Renal cortex interstitium (tissue), 11 donors: ENCODE measurements at regions not wholly inside any gene's neighbourhood (a gene's known extent, or its start where the extent isn't known, plus 50 kb on each side); places are given as distances from the start of the nearest gene placed in this dataset.

ENCODE experiments used
- DNase-seq, 11 donors: peaks; one replicate each; pipeline ENCODE4 v3.0.0-alpha.2; 2013; ENCODE audit warnings: low read depth in 9 of 11, low spot score in 4 of 11; ENCODE audit errors: extremely low read depth in 1 of 11

GRCh38 chr2:143828763-143829537, 691.0 kb downstream of the ZEB2 start:
- no peak for DNase-seq

GRCh38 chr2:143824791-143825190, 695.1 kb downstream of the ZEB2 start:
- no peak for DNase-seq

- no peak for DNase-seq
Measured at GRCh38 chr2:143823876-143824275, 694.7 kb downstream of the ARHGAP15 start.

GRCh38 chr2:143823296-143823695, 694.1 kb downstream of the ARHGAP15 start:
- no peak for DNase-seq

- no peak for DNase-seq
Measured at GRCh38 chr2:143822736-143823135, 693.5 kb downstream of the ARHGAP15 start.

- no peak for DNase-seq
Measured at GRCh38 chr2:143819764-143820163, 690.5 kb downstream of the ARHGAP15 start.

- no peak for DNase-seq
Measured at GRCh38 chr2:143819190-143819735, 690.0 kb downstream of the ARHGAP15 start.
